Loucy (cell line): ENCODE measurements at regions not wholly inside any gene's neighbourhood (a gene's known extent, or its start where the extent isn't known, plus 50 kb on each side); places are given as distances from the start of the nearest gene placed in this dataset.

ENCODE experiments used
- H2AFZ ChIP-seq: fragments of 200-600 bp; sonication (generic); 2 replicates; pipeline ENCODE4 v1.6.0; 2016; ENCODE audit warnings: antibody characterized with exemption, mild to moderate bottlenecking, low read length, moderate library complexity
- H3F3A ChIP-seq: fragments of 200-600 bp; 2 replicates; pipeline ENCODE4 v1.6.0; 2016; ENCODE audit warnings: antibody characterized with exemption, low read depth, mild to moderate bottlenecking
- H3K27me3 ChIP-seq: fragments of 200-600 bp; sonication (generic); 2 replicates; pipeline ENCODE4 v1.6.1; 2014; ENCODE audit warnings: low read length, mild to moderate bottlenecking; ENCODE audit not compliant: insufficient read depth, poor library complexity, severe bottlenecking
- H3K36me3 ChIP-seq: fragments of 200-600 bp; sonication (generic); 2 replicates; pipeline ENCODE4 v1.6.1; 2016; ENCODE audit warnings: low read length; ENCODE audit not compliant: insufficient read depth
- H3K4me1 ChIP-seq: fragments of 200-600 bp; sonication (generic); 2 replicates; pipeline ENCODE4 v1.5.1; 2014; ENCODE audit warnings: low read length, mild to moderate bottlenecking; ENCODE audit not compliant: insufficient read depth, poor library complexity, severe bottlenecking
- H3K4me2 ChIP-seq: fragments of 200-600 bp; sonication (generic); 2 replicates; pipeline ENCODE4 v1.6.0; 2014; ENCODE audit warnings: antibody characterized with exemption, low read length, low read depth, mild to moderate bottlenecking; ENCODE audit not compliant: poor library complexity, severe bottlenecking
- H3K4me3 ChIP-seq: fragments of 200-600 bp; sonication (generic); 2 replicates; pipeline ENCODE4 v1.5.1; 2014; ENCODE audit warnings: low read length, mild to moderate bottlenecking, mixed read lengths; ENCODE audit not compliant: poor library complexity, severe bottlenecking
- H3K79me2 ChIP-seq: fragments of 200-600 bp; sonication (generic); 2 replicates; pipeline ENCODE4 v1.6.1; 2014; ENCODE audit warnings: low read length; ENCODE audit not compliant: insufficient read depth
- H3K9ac ChIP-seq: fragments of 200-600 bp; sonication (generic); 2 replicates; pipeline ENCODE4 v1.6.0; 2014; ENCODE audit warnings: mild to moderate bottlenecking, low read depth, low read length, moderate library complexity; ENCODE audit not compliant: poor library complexity, severe bottlenecking
- H3K9me2 ChIP-seq: fragments of 200-600 bp; sonication (generic); replicated peaks from 2 replicates; pipeline ENCODE4 v1.6.1; 2016; ENCODE audit warnings: low read depth, low read length, mixed read lengths
- H3K9me3 ChIP-seq: fragments of 200-600 bp; sonication (generic); 2 replicates; pipeline ENCODE4 v1.6.1; 2014; ENCODE audit warnings: mild to moderate bottlenecking, antibody characterized with exemption, low read length, low read depth; ENCODE audit not compliant: insufficient read depth
- H4K20me1 ChIP-seq: fragments of 200-600 bp; sonication (generic); 2 replicates; pipeline ENCODE4 v1.6.0; 2014; ENCODE audit warnings: antibody characterized with exemption, low read length, mild to moderate bottlenecking; ENCODE audit not compliant: insufficient read depth, poor library complexity, severe bottlenecking
- CTCF ChIP-seq: fragments of 200-600 bp; sonication (generic); conservative IDR thresholded peaks from 2 replicates; pipeline ENCODE4 v1.5.1; 2014; ENCODE audit warnings: mild to moderate bottlenecking, antibody characterized with exemption, low read length
- EZH2phosphoT487 ChIP-seq: fragments of 200-600 bp; IDR thresholded peaks from 2 replicates; pipeline ENCODE4 v1.6.1; 2018; ENCODE audit warnings: antibody characterized with exemption, mild to moderate bottlenecking, moderate library complexity, borderline replicate concordance

- Histone ChIP-seq H3K27me3 (no peaks in the 10 kb centered on the region), H3K4me3 (no peak overlapping the region), H3K9ac (no peak overlapping the region), H3K4me1 (peaks cover 69% of the 10 kb centered on the region), H3K79me2 (no peaks in the 10 kb centered on the region), H3F3A (peaks cover 19% of the 10 kb centered on the region), H3K36me3 (no peaks in the 10 kb centered on the region), H4K20me1 (no peaks in the 10 kb centered on the region), H3K9me3 (no peaks in the 10 kb centered on the region; the same call in 1 of the 2 replicates), H3K9me2 (no peaks in the 10 kb centered on the region), H2AFZ (no peak overlapping the region), H3K4me2 (no peak overlapping the region)
- no peak for TF ChIP-seq CTCF
- TF ChIP-seq EZH2phosphoT487, result no peak
Measured at GRCh38 chr6:14900919-14901318, 344.9 kb upstream of the JARID2 start.

GRCh38 chr6:14903176-14904038 is 342.5 kb upstream of the JARID2 start:
- TF ChIP-seq EZH2phosphoT487 (no peak), CTCF (0 out of 2 replicates have a peak, but pooled peaks have one; percentile 16)
- Histone ChIP-seq H3K9me3 (no peaks in the 10 kb centered on the region; the same call in 1 of the 2 replicates), H2AFZ (peak overlapping the region; percentile 6; the same call in 1 of the 2 replicates), H3K4me1 (peaks cover 54% of the 10 kb centered on the region), H3K79me2 (no peaks in the 10 kb centered on the region), H3K4me3 (peak overlapping the region; percentile 23), H3F3A (peaks cover 19% of the 10 kb centered on the region), H3K4me2 (peak overlapping the region; percentile 62), H3K9ac (peak overlapping the region; percentile 80), H3K9me2 (no peaks in the 10 kb centered on the region), H3K36me3 (no peaks in the 10 kb centered on the region), H4K20me1 (no peaks in the 10 kb centered on the region), H3K27me3 (no peaks in the 10 kb centered on the region)

GRCh38 chr6:14905201-14905600 is 340.7 kb upstream of the JARID2 start:
- H3K9ac ChIP-seq, result peak overlapping the region; percentile 80
- peaks cover 63% of the 10 kb centered on the region for H3K4me1 ChIP-seq
- H3K79me2 ChIP-seq, result no peaks in the 10 kb centered on the region; the same call in 1 of the 2 replicates
- H3F3A ChIP-seq, result peaks cover 19% of the 10 kb centered on the region
- no peak overlapping the region for H2AFZ ChIP-seq
- H3K9me3 ChIP-seq, result no peaks in the 10 kb centered on the region; the same call in 1 of the 2 replicates
- H3K27me3 ChIP-seq, result no peaks in the 10 kb centered on the region
- H3K9me2 ChIP-seq, result no peaks in the 10 kb centered on the region
- no peak overlapping the region for H3K4me3 ChIP-seq
- no peaks in the 10 kb centered on the region for H3K36me3 ChIP-seq
- TF ChIP-seq CTCF (no peak), EZH2phosphoT487 (no peak)
- H4K20me1 ChIP-seq, result no peaks in the 10 kb centered on the region
- H3K4me2 ChIP-seq, result no peak overlapping the region
